OCI-LY3 (cell line): ENCODE measurements at regions not wholly inside any gene's neighbourhood (a gene's known extent, or its start where the extent isn't known, plus 50 kb on each side); places are given as distances from the start of the nearest gene placed in this dataset.

Experiments
- CTCF ChIP-seq: fragments of 200-600, 300-600 bp; sonication (generic); IDR thresholded peaks from 2 replicates; pipeline ENCODE4 v1.5.1; 2014; ENCODE audit warnings: antibody characterized with exemption, low read length, low read depth
- EZH2phosphoT487 ChIP-seq: fragments of 200-600 bp; shearing (Covaris generic); IDR thresholded peaks from 2 replicates; pipeline ENCODE4 v1.6.1; 2018; ENCODE audit warnings: antibody characterized with exemption, mixed run types, low read depth

DNA sequence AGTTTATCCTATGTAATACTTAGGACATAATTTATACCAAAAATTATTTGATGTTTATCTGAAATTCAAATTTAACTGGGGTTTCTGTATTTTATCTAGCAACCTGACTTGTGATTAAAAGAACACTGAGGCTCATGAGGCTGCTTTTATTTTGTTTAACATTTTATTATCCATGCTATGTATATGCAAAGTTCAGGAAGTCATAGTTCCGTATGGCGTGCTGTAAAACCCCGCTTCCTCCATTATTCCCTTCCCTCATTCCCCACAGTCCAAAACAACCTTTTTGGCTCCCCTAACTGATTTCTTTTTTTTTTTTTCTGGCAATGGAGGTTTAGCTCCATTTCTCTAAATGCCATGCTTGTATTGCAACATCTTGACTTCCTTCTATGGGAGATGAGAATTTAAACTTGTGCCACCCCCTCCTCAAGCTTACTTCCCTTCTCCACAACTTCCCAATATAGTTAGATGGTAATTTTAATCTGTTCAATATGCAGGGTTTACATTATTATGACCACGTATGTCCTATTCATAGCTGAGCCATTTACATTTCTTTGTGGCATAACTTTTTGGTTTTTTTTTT lies 138.0 kb upstream of the DNAH14 start:
- no peak for TF ChIP-seq CTCF
- TF ChIP-seq EZH2phosphoT487: no peak
